ENCODE measurements at regions not wholly inside any gene's neighbourhood (a gene's known extent, or its start where the extent isn't known, plus 50 kb on each side); places are given as distances from the start of the nearest gene placed in this dataset.

GRCh38 chr1:163842571-163842970, 520.8 kb downstream of the NUF2 start:
- Histone ChIP-seq H2AFZ (ENCODE audit: low read depth, low read length, poor library complexity, severe bottlenecking) (no peak overlapping the region), H4K20me1 (ENCODE audit: insufficient read depth) (no peaks in the 10 kb centered on the region), H3K9ac (ENCODE audit: low read length) (no peak overlapping the region), H3K9me2 (ENCODE audit: insufficient read depth) (no peaks in the 10 kb centered on the region), H3K4me3 (replicated peaks in 1 of 2; ENCODE audit: low read depth in 1 of 2, low read length in 2 of 2) (no peak overlapping the region), H3K27me3 (ENCODE audit: insufficient read depth, low read length) (no peaks in the 10 kb centered on the region), H3K27ac (ENCODE audit: low read depth, low read length) (no peak overlapping the region), H3K36me3 (ENCODE audit: control insufficient read depth in 1 of 2, insufficient read depth in 2 of 2, low read length in 2 of 2) (no peaks in the 10 kb centered on the region), H3K4me2 (ENCODE audit: low read length) (no peak overlapping the region), H3K9me3 (ENCODE audit: control insufficient read depth in 1 of 2, insufficient read depth in 1 of 2, low read depth in 1 of 2, low read length in 2 of 2) (no peaks in the 10 kb centered on the region), H3K79me2 (ENCODE audit: insufficient read depth, low read length) (no peaks in the 10 kb centered on the region), H3K4me1 (ENCODE audit: control insufficient read depth in 1 of 2, insufficient read depth in 2 of 2, low read length in 2 of 2) (no peaks in the 10 kb centered on the region)
- TF ChIP-seq CBX3 (IDR thresholded peaks at IDR 0.05; ENCODE audit: low read depth) (no peak), JUND (IDR thresholded peaks at IDR 0.05) (no peak), SP1 (IDR thresholded peaks at IDR 0.05; ENCODE audit: low read depth) (no peak), SIN3A (IDR thresholded peaks at IDR 0.05; ENCODE audit: low read depth) (no peak), YY1 (IDR thresholded peaks at IDR 0.05; ENCODE audit: extremely low read depth, insufficient replicate concordance, low read depth, low read length) (no peak), CEBPB (IDR thresholded peaks at IDR 0.05; ENCODE audit: low read depth) (no peak), POLR2AphosphoS5 (IDR thresholded peaks at IDR 0.05; ENCODE audit: low read depth, low read length) (no peak), POLR2A (IDR thresholded peaks at IDR 0.05; ENCODE audit: borderline replicate concordance, extremely low read depth, insufficient read depth, insufficient read length) (no peak), REST (IDR thresholded peaks at IDR 0.05; ENCODE audit: low read depth) (no peak), ATF3 (IDR thresholded peaks at IDR 0.05) (no peak), EGR1 (IDR thresholded peaks at IDR 0.05; ENCODE audit: low read depth) (no peak), RAD21 (IDR thresholded peaks at IDR 0.05; ENCODE audit: low read depth) (no peak), SRF (IDR thresholded peaks at IDR 0.05; ENCODE audit: low read depth) (no peak), TCF7L2 (IDR thresholded peaks at IDR 0.05; ENCODE audit: borderline replicate concordance, extremely low read depth, insufficient read depth, insufficient read length) (no peak), ZNF274 (IDR thresholded peaks at IDR 0.05; ENCODE audit: low read depth, low read length) (no peak), EZH2 (IDR thresholded peaks at IDR 0.05) (no peak), EZH2phosphoT487 (IDR thresholded peaks at IDR 0.05; ENCODE audit: borderline replicate concordance) (no peak), ZFX (IDR thresholded peaks at IDR 0.05) (no peak), ZBTB33 (IDR thresholded peaks at IDR 0.05; ENCODE audit: extremely low read depth, insufficient replicate concordance, low read length) (no peak)
- TF ChIP-seq, protein P1, sequence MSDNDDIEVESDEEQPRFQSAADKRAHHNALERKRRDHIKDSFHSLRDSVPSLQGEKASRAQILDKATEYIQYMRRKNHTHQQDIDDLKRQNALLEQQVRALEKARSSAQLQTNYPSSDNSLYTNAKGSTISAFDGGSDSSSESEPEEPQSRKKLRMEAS (IDR thresholded peaks at IDR 0.05): no peak
- intact Hi-C loops (cut with micrococcal nuclease): no loop called here
- no peak for ATAC-seq
- RAD21 ChIA-PET (ENCODE audit: low non-redundant PET in 1 of 2, low total read pairs in 2 of 2, uncharacterized antibody in 2 of 2, unreplicated experiment in 2 of 2): no interaction called here
- POLR2A ChIA-PET: no interaction called here
- CTCF ChIA-PET: no interaction called here
- BruUV-seq (replicated peaks): no TSS peak
- no peak for DNase-seq (ENCODE audit: low read depth, low spot score)

Data from HCT116 (cell line).